ENCODE measurements at regions not wholly inside any gene's neighbourhood (a gene's known extent, or its start where the extent isn't known, plus 50 kb on each side); places are given as distances from the start of the nearest gene placed in this dataset.
"Not testable (repeated sequence)": the region's sequence is repeated elsewhere in the genome, so short reads cannot be mapped to it uniquely, and the experiment has no call there.

- DNase-seq = no peak
Observed at GRCh38 chr4:154030152-154030551, 241.3 kb upstream of the SFRP2 start.

- DNase-seq = no peak
Observed at GRCh38 chr4:154029171-154029570, 240.3 kb upstream of the SFRP2 start.

GRCh38 chr4:154025110-154025509 is 236.2 kb upstream of the SFRP2 start:
- no peak for DNase-seq

GRCh38 chr4:154024097-154024694 is 235.3 kb upstream of the SFRP2 start:
- no peak for DNase-seq

GRCh38 chr4:154023671-154024070 is 234.8 kb upstream of the SFRP2 start:
- not testable (repeated sequence) for DNase-seq

- DNase-seq = no peak
Observed at GRCh38 chr4:154019811-154020210, 230.9 kb upstream of the SFRP2 start.

GRCh38 chr4:154018659-154019058 is 229.8 kb upstream of the SFRP2 start:
- no peak for DNase-seq

GRCh38 chr4:154015578-154015977 is 226.7 kb upstream of the SFRP2 start:
- no peak for DNase-seq

GRCh38 chr4:154014407-154015321 is 225.8 kb upstream of the SFRP2 start:
- no peak for DNase-seq

- no peak for DNase-seq
Observed at GRCh38 chr4:154013576-154013975, 224.7 kb upstream of the SFRP2 start.

GRCh38 chr4:154010371-154010770 is 221.5 kb upstream of the SFRP2 start:
- DNase-seq = no peak

- DNase-seq = no peak
Observed at GRCh38 chr4:154009788-154010187, 220.9 kb upstream of the SFRP2 start.

GRCh38 chr4:154009191-154009590 is 220.3 kb upstream of the SFRP2 start:
- no peak for DNase-seq

- DNase-seq = no peak
Observed at GRCh38 chr4:154005171-154005520, 216.3 kb upstream of the SFRP2 start.

GRCh38 chr4:154004507-154005170 is 215.8 kb upstream of the SFRP2 start:
- DNase-seq = no peak

GRCh38 chr4:154004016-154004415 is 215.1 kb upstream of the SFRP2 start:
- DNase-seq = no peak

- DNase-seq = no peak
Observed at GRCh38 chr4:154003378-154003777, 214.5 kb upstream of the SFRP2 start.

- no peak for DNase-seq
Observed at GRCh38 chr4:154001193-154001592, 212.3 kb upstream of the SFRP2 start.

- no peak for DNase-seq
Observed at GRCh38 chr4:153997516-153997915, 208.6 kb upstream of the SFRP2 start.

- DNase-seq = no peak
Observed at GRCh38 chr4:153989505-153989904, 200.6 kb upstream of the SFRP2 start.

GRCh38 chr4:153988492-153989363 is 199.8 kb upstream of the SFRP2 start:
- no peak for DNase-seq

- DNase-seq = no peak
Observed at GRCh38 chr4:153987291-153987690, 198.4 kb upstream of the SFRP2 start.

GRCh38 chr4:153976954-153977353 is 188.1 kb upstream of the SFRP2 start:
- no peak for DNase-seq

Data from NCI-H526 (cell line).